Transverse colon (tissue), 4 donors: ENCODE measurements at regions not wholly inside any gene's neighbourhood (a gene's known extent, or its start where the extent isn't known, plus 50 kb on each side); places are given as distances from the start of the nearest gene placed in this dataset.

Source experiments
- DNase-seq: peaks from one replicate; pipeline ENCODE4 v3.0.0-alpha.2; 2019
- H3K27ac ChIP-seq, 4 donors: fragments of 200-600 bp; sonication (generic); 2 replicates each; pipeline ENCODE4 v1.5.1; 2016 to 2018; ENCODE audit warnings: inconsistent platforms in 4 of 4
- H3K27me3 ChIP-seq: fragments of 200-600 bp; sonication (generic); 2 replicates; pipeline ENCODE4 v1.5.1; 2017; ENCODE audit warnings: inconsistent platforms
- H3K36me3 ChIP-seq, 4 donors: fragments of 200-600 bp; sonication (generic); 2 replicates each; pipeline ENCODE4 v1.5.1; 2017 to 2019; ENCODE audit warnings: inconsistent platforms in 4 of 4
- H3K4me1 ChIP-seq, 4 donors: fragments of 200-600 bp; sonication (generic); 2 replicates each; pipeline ENCODE4 v1.5.1; 2017 to 2020; ENCODE audit warnings: inconsistent platforms in 4 of 4
- H3K4me3 ChIP-seq, 4 donors: fragments of 200-600 bp; sonication (generic); 1 replicate in 1 of 4; 2 replicates in 3 of 4; pipeline versions ENCODE4 v1.5.1 to v1.6.1; 2017 to 2019; ENCODE audit warnings: inconsistent platforms in 4 of 4
- H3K9me3 ChIP-seq, 2 donors: fragments of 200-600 bp; sonication (generic); 2 replicates each; pipeline ENCODE4 v1.5.1; 2017 to 2019; ENCODE audit warnings: inconsistent platforms in 2 of 2
- EP300 ChIP-seq: sonication (generic); formaldehyde crosslinking; IDR thresholded peaks from one replicate; pipeline ENCODE4 v1.6.1; 2017; ENCODE audit warnings: antibody characterized with exemption, low read depth
- POLR2A ChIP-seq: fragments of 450-650 bp; IDR thresholded peaks from one replicate; pipeline ENCODE4 v1.6.1; 2016; ENCODE audit warnings: antibody characterized with exemption, mild to moderate bottlenecking, moderate library complexity
- POLR2AphosphoS5 ChIP-seq, 3 donors: sonication (generic); formaldehyde crosslinking; IDR thresholded peaks; one replicate each; pipeline ENCODE4 v1.6.1; 2016; ENCODE audit warnings: antibody characterized with exemption in 3 of 3
- WGBS, 2 donors: methylation state at CpG; one replicate each; pipeline ENCODE4 v1.1.5; 2018; ENCODE audit warnings: low coverage in 1 of 2; 5-methylcytosine and 5-hydroxymethylcytosine counted together
- in situ Hi-C, 4 donors: fragments of 200-750 bp; cut with MboI; loops; one replicate each; pipeline versions ENCODE4 v1.15.0 to v1.15.1; 2017; ENCODE audit warnings: low sequenced_read_pairs in 3 of 4, low pct_ligation_motif_present in 1 of 4, low pct_unique_long_range_greater_than_20kb in 1 of 4
- intact Hi-C: fragments of 100-400 bp; cut with DNase I; formaldehyde crosslinking; loops from one replicate; pipeline ENCODE4 v1.15.1; 2023; ENCODE audit warnings: low total_unique reads
- TF ChIP-seq, protein P1 (sequence below), 5 experiments: fragments of 200-600 bp in 3 of 5; fragments of 450-650 bp in 2 of 5; sonication (generic) in 3 of 5; IDR thresholded peaks; 1 replicate in 2 of 5; 2 replicates in 3 of 5; pipeline ENCODE4 v1.5.1; 2016 to 2017; ENCODE audit warnings: antibody characterized with exemption in 5 of 5, inconsistent platforms in 3 of 5, mild to moderate bottlenecking in 2 of 5, moderate library complexity in 1 of 5

GRCh38 chr4:53861856-53862610, 202.4 kb downstream of the CHIC2 start:
- intact Hi-C loops (no loop called here), in situ Hi-C loops (no loop called here)
- Histone ChIP-seq H3K27ac (peak overlapping the region; percentile 15 to 49 (median 34)), H3K36me3 (no peaks in the 10 kb centered on the region), H3K4me3 (no peak overlapping the region), H3K4me1 (no peaks in the 10 kb centered on the region), H3K9me3 (no peaks in the 10 kb centered on the region), H3K27me3 (no peaks in the 10 kb centered on the region)
- no peak for DNase-seq
- TF ChIP-seq EP300 (no peak), POLR2A (no peak), POLR2AphosphoS5 (IDR thresholded peaks at IDR 0.05) (peak in 2 of 3 donors; percentile 28 to 66)
- TF ChIP-seq, protein P1, sequence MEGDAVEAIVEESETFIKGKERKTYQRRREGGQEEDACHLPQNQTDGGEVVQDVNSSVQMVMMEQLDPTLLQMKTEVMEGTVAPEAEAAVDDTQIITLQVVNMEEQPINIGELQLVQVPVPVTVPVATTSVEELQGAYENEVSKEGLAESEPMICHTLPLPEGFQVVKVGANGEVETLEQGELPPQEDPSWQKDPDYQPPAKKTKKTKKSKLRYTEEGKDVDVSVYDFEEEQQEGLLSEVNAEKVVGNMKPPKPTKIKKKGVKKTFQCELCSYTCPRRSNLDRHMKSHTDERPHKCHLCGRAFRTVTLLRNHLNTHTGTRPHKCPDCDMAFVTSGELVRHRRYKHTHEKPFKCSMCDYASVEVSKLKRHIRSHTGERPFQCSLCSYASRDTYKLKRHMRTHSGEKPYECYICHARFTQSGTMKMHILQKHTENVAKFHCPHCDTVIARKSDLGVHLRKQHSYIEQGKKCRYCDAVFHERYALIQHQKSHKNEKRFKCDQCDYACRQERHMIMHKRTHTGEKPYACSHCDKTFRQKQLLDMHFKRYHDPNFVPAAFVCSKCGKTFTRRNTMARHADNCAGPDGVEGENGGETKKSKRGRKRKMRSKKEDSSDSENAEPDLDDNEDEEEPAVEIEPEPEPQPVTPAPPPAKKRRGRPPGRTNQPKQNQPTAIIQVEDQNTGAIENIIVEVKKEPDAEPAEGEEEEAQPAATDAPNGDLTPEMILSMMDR (IDR thresholded peaks at IDR 0.05): no peak
- 53 to 74% methylated on average over 3 to 4 of the region's 4 CpGs for WGBS, 2 donors

GRCh38 chr4:53859305-53859704, 205.1 kb downstream of the CHIC2 start:
- in situ Hi-C loops: no loop called here
- no peak for DNase-seq
- no peaks in the 10 kb centered on the region for H3K36me3 ChIP-seq
- no peaks in the 10 kb centered on the region for H3K4me1 ChIP-seq
- no peaks in the 10 kb centered on the region for H3K27me3 ChIP-seq
- H3K9me3 ChIP-seq: no peaks in the 10 kb centered on the region
- no peak overlapping the region for H3K4me3 ChIP-seq
- H3K27ac ChIP-seq: no peak overlapping the region
- intact Hi-C loops: no loop called here
- no peak for TF ChIP-seq POLR2AphosphoS5 (IDR thresholded peaks at IDR 0.05)
- TF ChIP-seq, protein P1 (IDR thresholded peaks at IDR 0.05): no peak
- TF ChIP-seq EP300: no peak
- TF ChIP-seq POLR2A: no peak

GRCh38 chr4:53858744-53859143, 205.7 kb downstream of the CHIC2 start:
- no peaks in the 10 kb centered on the region for H3K9me3 ChIP-seq
- H3K27ac ChIP-seq: no peak overlapping the region
- intact Hi-C loops: no loop called here
- WGBS, 2 donors: 28 to 80% methylated on average over 1 of the region's 1 CpG
- no peak for DNase-seq
- H3K4me1 ChIP-seq: no peaks in the 10 kb centered on the region
- H3K27me3 ChIP-seq: no peaks in the 10 kb centered on the region
- TF ChIP-seq, protein P1 (IDR thresholded peaks at IDR 0.05): no peak
- TF ChIP-seq POLR2AphosphoS5 (IDR thresholded peaks at IDR 0.05) (no peak), EP300 (no peak), POLR2A (no peak)
- no peaks in the 10 kb centered on the region for H3K36me3 ChIP-seq
- in situ Hi-C loops: no loop called here
- H3K4me3 ChIP-seq: no peak overlapping the region

DNA sequence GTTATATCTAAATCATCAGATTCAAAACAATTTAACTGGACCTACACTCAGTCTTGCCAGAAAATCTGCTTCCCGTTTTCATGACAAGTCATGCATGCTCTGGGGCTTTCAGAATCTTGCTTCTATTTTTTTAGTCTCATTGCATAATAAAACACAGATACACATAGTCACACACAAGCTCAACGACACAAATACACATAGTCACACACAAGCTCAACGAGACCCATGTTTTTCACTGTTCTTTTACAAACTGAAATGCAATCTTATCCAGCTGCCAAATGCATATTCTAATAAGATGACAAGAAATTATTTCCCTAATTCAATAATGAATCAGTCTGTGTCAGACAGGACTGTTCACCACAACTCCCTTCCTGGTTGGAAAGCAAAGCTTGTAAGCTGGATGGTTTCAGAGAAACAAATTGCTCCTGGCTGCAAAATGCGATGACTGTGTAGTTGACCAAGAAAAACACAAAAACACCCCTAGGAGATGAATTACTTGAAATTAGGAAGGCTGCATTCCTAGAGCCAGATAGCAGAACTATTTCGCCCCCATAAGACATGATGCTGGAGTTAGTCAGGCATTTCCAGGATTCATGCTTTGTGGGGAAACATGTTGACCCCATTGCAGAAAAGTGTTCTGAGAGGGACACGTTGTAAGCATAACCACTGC, 208.7 kb downstream of the CHIC2 start:
- Histone ChIP-seq H3K36me3 (no peaks in the 10 kb centered on the region), H3K9me3 (no peaks in the 10 kb centered on the region), H3K4me1 (no peaks in the 10 kb centered on the region), H3K27me3 (no peaks in the 10 kb centered on the region), H3K27ac (peak overlapping the region in 2 of 4 donors; percentile 3 to 62), H3K4me3 (no peak overlapping the region)
- WGBS, 2 donors: 54 to 59% methylated on average over 5 to 6 of the region's 6 CpGs
- TF ChIP-seq POLR2AphosphoS5 (IDR thresholded peaks at IDR 0.05) (peak in 1 of 3 donors; percentile 8), EP300 (no peak)
- no peak for DNase-seq
- intact Hi-C loops (no loop called here), in situ Hi-C loops (no loop called here)
